GM12891 (cell line): ENCODE measurements at regions not wholly inside any gene's neighbourhood (a gene's known extent, or its start where the extent isn't known, plus 50 kb on each side); places are given as distances from the start of the nearest gene placed in this dataset.

Experiments
- POLR2A ChIP-seq: IDR thresholded peaks from 2 replicates; pipeline ENCODE4 v1.6.1; 2011; ENCODE audit warnings: low read depth, low read length, control low read depth
- POLR2AphosphoS5 ChIP-seq: IDR thresholded peaks from 2 replicates; pipeline ENCODE4 v1.6.1; 2011; ENCODE audit warnings: low read depth, low read length, control low read depth
- TAF1 ChIP-seq: IDR thresholded peaks from 2 replicates; pipeline ENCODE4 v1.6.1; 2011; ENCODE audit warnings: low read depth, low read length, control low read depth

DNA sequence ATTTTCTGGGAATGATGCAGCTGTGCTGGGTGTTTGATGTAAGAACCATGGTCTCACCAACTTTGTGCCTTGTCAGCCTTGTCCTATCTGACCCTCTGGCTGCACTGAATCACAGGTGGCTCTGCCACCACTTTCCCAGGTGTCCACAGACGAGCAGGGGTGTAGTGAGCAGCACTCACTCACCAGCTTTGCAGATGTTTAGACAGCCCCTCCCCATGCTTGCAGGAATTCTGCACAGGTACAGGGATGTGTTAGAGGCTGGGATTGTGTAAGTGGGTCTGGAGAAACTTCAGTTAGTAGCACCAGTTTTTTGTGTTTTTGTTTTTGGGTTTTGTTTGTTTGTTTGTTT is 88.2 kb upstream of the NAA20 start:
- TF ChIP-seq POLR2AphosphoS5 = no peak
- no peak for TF ChIP-seq POLR2A
- TF ChIP-seq TAF1 = no peak
